ENCODE measurements at regions not wholly inside any gene's neighbourhood (a gene's known extent, or its start where the extent isn't known, plus 50 kb on each side); places are given as distances from the start of the nearest gene placed in this dataset.

GRCh38 chr2:194079989-194080388 is 1577.0 kb upstream of the SLC39A10 start:
- Histone ChIP-seq H3K4me1 (ENCODE audit: low read length) (no peaks in the 10 kb centered on the region), H4K20me1 (ENCODE audit: insufficient read depth, low read length) (no peaks in the 10 kb centered on the region; the same call in 1 of the 2 replicates), H3K27me3 (replicated peaks; ENCODE audit: insufficient read depth, low read length) (no peaks in the 10 kb centered on the region), H3K79me2 (ENCODE audit: low read length) (no peaks in the 10 kb centered on the region), H3F3A (ENCODE audit: insufficient read depth, low read length) (no peaks in the 10 kb centered on the region), H3K4me2 (ENCODE audit: low read depth, low read length) (no peak overlapping the region), H3K9ac (ENCODE audit: low read length) (no peak overlapping the region), H3K9me3 (replicated peaks; ENCODE audit: insufficient read depth, low read length) (no peaks in the 10 kb centered on the region), H2AFZ (ENCODE audit: low read length) (no peak overlapping the region), H3K9me2 (replicated peaks; ENCODE audit: insufficient read depth, low read length) (no peaks in the 10 kb centered on the region), H3K27ac (ENCODE audit: low read length) (no peak overlapping the region), H3K36me3 (replicated peaks; ENCODE audit: insufficient read depth, low read length) (no peaks in the 10 kb centered on the region), H3K4me3 (ENCODE audit: low read length) (no peak overlapping the region)
- DNase-seq, result no peak
- TF ChIP-seq EZH2phosphoT487 (IDR thresholded peaks at IDR 0.05; ENCODE audit: low read length), result no peak
- no peak for TF ChIP-seq CTCF (IDR thresholded peaks at IDR 0.05; ENCODE audit: low read length)
- TF ChIP-seq EZH2 (optimal IDR thresholded peaks at IDR 0.05; ENCODE audit: low read depth, low read length), result no peak

- Histone ChIP-seq H3K9me3 (replicated peaks; ENCODE audit: insufficient read depth, low read length) (no peaks in the 10 kb centered on the region), H3K9ac (ENCODE audit: low read length) (no peak overlapping the region), H3K9me2 (replicated peaks; ENCODE audit: insufficient read depth, low read length) (no peaks in the 10 kb centered on the region), H3F3A (ENCODE audit: insufficient read depth, low read length) (no peaks in the 10 kb centered on the region), H3K79me2 (ENCODE audit: low read length) (no peaks in the 10 kb centered on the region), H3K36me3 (replicated peaks; ENCODE audit: insufficient read depth, low read length) (no peaks in the 10 kb centered on the region), H4K20me1 (ENCODE audit: insufficient read depth, low read length) (no peaks in the 10 kb centered on the region; the same call in 1 of the 2 replicates), H2AFZ (ENCODE audit: low read length) (no peak overlapping the region), H3K4me3 (ENCODE audit: low read length) (no peak overlapping the region), H3K4me2 (ENCODE audit: low read depth, low read length) (no peak overlapping the region), H3K27ac (ENCODE audit: low read length) (no peak overlapping the region), H3K27me3 (replicated peaks; ENCODE audit: insufficient read depth, low read length) (no peaks in the 10 kb centered on the region), H3K4me1 (ENCODE audit: low read length) (no peaks in the 10 kb centered on the region)
- DNase-seq, result no peak
- no peak for TF ChIP-seq CTCF (IDR thresholded peaks at IDR 0.05; ENCODE audit: low read length)
- TF ChIP-seq EZH2 (optimal IDR thresholded peaks at IDR 0.05; ENCODE audit: low read depth, low read length), result no peak
Observed at GRCh38 chr2:194077366-194077765, 1579.7 kb upstream of the SLC39A10 start.

DNA sequence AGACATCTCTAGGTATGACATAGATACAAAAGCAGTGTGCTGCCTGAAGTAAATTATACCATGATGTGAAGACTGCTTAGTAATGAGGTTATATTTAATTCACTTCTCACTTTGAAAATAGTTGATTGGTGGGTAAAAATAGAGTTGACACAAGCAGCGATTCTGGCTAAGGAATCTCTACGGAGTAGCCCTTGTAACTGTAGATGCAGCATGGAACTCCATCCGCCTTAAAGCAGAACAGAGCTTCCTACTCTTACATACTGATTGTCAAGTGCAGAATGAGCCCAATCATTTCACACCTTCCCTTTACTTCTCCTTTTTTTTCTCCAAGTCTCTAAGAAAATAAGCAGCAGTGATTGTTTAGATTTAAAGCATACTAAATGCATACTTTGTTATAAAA is 1594.6 kb upstream of the SLC39A10 start:
- H2AFZ ChIP-seq (ENCODE audit: low read length), result no peak overlapping the region
- no peaks in the 10 kb centered on the region for H3K79me2 ChIP-seq (ENCODE audit: low read length)
- no peak overlapping the region for H3K27ac ChIP-seq (ENCODE audit: low read length)
- DNase-seq, result no peak
- H3K4me3 ChIP-seq (ENCODE audit: low read length), result no peak overlapping the region
- no peak overlapping the region for H3K9ac ChIP-seq (ENCODE audit: low read length)
- H3K27me3 ChIP-seq (replicated peaks; ENCODE audit: insufficient read depth, low read length), result no peaks in the 10 kb centered on the region
- no peaks in the 10 kb centered on the region for H3K36me3 ChIP-seq (replicated peaks; ENCODE audit: insufficient read depth, low read length)
- no peak for TF ChIP-seq EZH2 (optimal IDR thresholded peaks at IDR 0.05; ENCODE audit: low read depth, low read length)
- no peak for TF ChIP-seq CTCF (IDR thresholded peaks at IDR 0.05; ENCODE audit: low read length)
- no peak for TF ChIP-seq EZH2phosphoT487 (IDR thresholded peaks at IDR 0.05; ENCODE audit: low read length)
- H4K20me1 ChIP-seq (ENCODE audit: insufficient read depth, low read length), result no peaks in the 10 kb centered on the region
- H3K4me2 ChIP-seq (ENCODE audit: low read depth, low read length), result no peak overlapping the region
- no peaks in the 10 kb centered on the region for H3F3A ChIP-seq (ENCODE audit: insufficient read depth, low read length)
- H3K9me3 ChIP-seq (replicated peaks; ENCODE audit: insufficient read depth, low read length), result no peaks in the 10 kb centered on the region
- H3K4me1 ChIP-seq (ENCODE audit: low read length), result peaks cover 6% of the 10 kb centered on the region; the same call in 1 of the 2 replicates
- H3K9me2 ChIP-seq (replicated peaks; ENCODE audit: insufficient read depth, low read length), result no peaks in the 10 kb centered on the region
